ENCODE measurements at regions not wholly inside any gene's neighbourhood (a gene's known extent, or its start where the extent isn't known, plus 50 kb on each side); places are given as distances from the start of the nearest gene placed in this dataset.

GRCh38 chr5:6194261-6194875, 184.0 kb downstream of the MED10 start:
- no peak for DNase-seq

- no peak for DNase-seq
Observed at GRCh38 chr5:6193310-6193709, 185.0 kb downstream of the MED10 start.

- DNase-seq, result no peak
Observed at GRCh38 chr5:6190838-6191237, 187.5 kb downstream of the MED10 start.

GRCh38 chr5:6188976-6189375, 189.4 kb downstream of the MED10 start:
- no peak for DNase-seq

- DNase-seq, result no peak
Observed at GRCh38 chr5:6188344-6188743, 190.0 kb downstream of the MED10 start.

GRCh38 chr5:6187501-6187900, 190.8 kb downstream of the MED10 start:
- DNase-seq, result no peak

GRCh38 chr5:6185574-6185973, 192.8 kb downstream of the MED10 start:
- DNase-seq, result no peak

- no peak for DNase-seq
Observed at GRCh38 chr5:6184481-6184880, 193.9 kb downstream of the MED10 start.

- DNase-seq, result no peak
Observed at GRCh38 chr5:6183391-6184390, 194.7 kb downstream of the MED10 start.

GRCh38 chr5:6182271-6182815, 196.0 kb downstream of the MED10 start:
- DNase-seq, result no peak

GRCh38 chr5:6181871-6182270, 196.5 kb downstream of the MED10 start:
- DNase-seq, result no peak

GRCh38 chr5:6181147-6181729, 197.1 kb downstream of the MED10 start:
- no peak for DNase-seq

- no peak for DNase-seq
Observed at GRCh38 chr5:6180231-6180872, 198.0 kb downstream of the MED10 start.

GRCh38 chr5:6178846-6179532, 199.4 kb downstream of the MED10 start:
- DNase-seq, result no peak

GRCh38 chr5:6177926-6178325, 200.4 kb downstream of the MED10 start:
- DNase-seq, result no peak

GRCh38 chr5:6176102-6176693, 202.1 kb downstream of the MED10 start:
- DNase-seq, result no peak

- no peak for DNase-seq
Observed at GRCh38 chr5:6175172-6175854, 203.0 kb downstream of the MED10 start.

GRCh38 chr5:6169660-6170059, 208.7 kb downstream of the MED10 start:
- DNase-seq, result no peak

- no peak for DNase-seq
Observed at GRCh38 chr5:6166698-6167394, 211.5 kb downstream of the MED10 start.

- DNase-seq, result no peak
Observed at GRCh38 chr5:6163913-6164312, 214.4 kb downstream of the MED10 start.

- DNase-seq, result no peak
Observed at GRCh38 chr5:6162175-6162574, 216.2 kb downstream of the MED10 start.
